Neutrophil (primary cell): ENCODE measurements at regions not wholly inside any gene's neighbourhood (a gene's known extent, or its start where the extent isn't known, plus 50 kb on each side); places are given as distances from the start of the nearest gene placed in this dataset.

Experiments used
- H3K27ac ChIP-seq: fragments of 200-600 bp; sonication (generic); 2 replicates; pipeline ENCODE4 v1.5.1; 2016; ENCODE audit warnings: mild to moderate bottlenecking, moderate library complexity
- H3K27me3 ChIP-seq: fragments of 200-600 bp; sonication (generic); 2 replicates; pipeline ENCODE4 v1.6.0; 2016; ENCODE audit warnings: mild to moderate bottlenecking
- H3K36me3 ChIP-seq: fragments of 200-600 bp; sonication (generic); 2 replicates; pipeline ENCODE4 v1.5.1; 2017
- H3K4me1 ChIP-seq, 2 experiments: fragments of 200-600 bp in 1 of 2; sonication (generic) in 1 of 2; 1 replicate in 1 of 2; 2 replicates in 1 of 2; pipeline versions ENCODE4 v1.5.1 to v1.6.1; 2013 to 2016; ENCODE audit warnings: low read depth in 1 of 2, low read length in 1 of 2, mild to moderate bottlenecking in 1 of 2, moderate library complexity in 1 of 2; ENCODE audit not compliant: control insufficient read depth in 1 of 2, insufficient read depth in 1 of 2
- H3K4me3 ChIP-seq, 2 experiments: fragments of 200-600 bp in 1 of 2; sonication (generic) in 1 of 2; 1 replicate in 1 of 2; 2 replicates in 1 of 2; pipeline ENCODE4 v1.5.1; 2013 to 2016; ENCODE audit warnings: low read depth in 1 of 2, low read length in 1 of 2, mild to moderate bottlenecking in 1 of 2, moderate library complexity in 1 of 2
- H3K9me3 ChIP-seq: fragments of 200-600 bp; sonication (generic); 2 replicates; pipeline ENCODE4 v1.5.1; 2016
- CTCF ChIP-seq: fragments of 200-600 bp; sonication (generic); IDR thresholded peaks from 2 replicates; pipeline ENCODE4 v1.5.1; 2016; ENCODE audit warnings: antibody characterized with exemption

GRCh38 chr11:130806746-130807145 is 109.5 kb downstream of the SNX19 start:
- Histone ChIP-seq H3K27ac (no peak overlapping the region), H3K9me3 (no peaks in the 10 kb centered on the region)
- no peak for TF ChIP-seq CTCF

GRCh38 chr11:130808541-130808940 is 107.7 kb downstream of the SNX19 start:
- TF ChIP-seq CTCF: no peak
- Histone ChIP-seq H3K27me3 (peaks cover 5% of the 10 kb centered on the region), H3K27ac (no peak overlapping the region), H3K9me3 (no peaks in the 10 kb centered on the region), H3K36me3 (no peaks in the 10 kb centered on the region), H3K4me3 (no peak overlapping the region), H3K4me1 (no peaks in the 10 kb centered on the region)

More at GRCh38 chr11:130806746-130807145, 109.5 kb downstream of the SNX19 start:
- Histone ChIP-seq H3K4me1 (no peaks in the 10 kb centered on the region), H3K27me3 (no peaks in the 10 kb centered on the region), H3K4me3 (no peak overlapping the region), H3K36me3 (no peaks in the 10 kb centered on the region)

GRCh38 chr11:130813196-130813595 is 103.1 kb downstream of the SNX19 start:
- Histone ChIP-seq H3K4me3 (no peak overlapping the region), H3K4me1 (no peaks in the 10 kb centered on the region), H3K36me3 (no peaks in the 10 kb centered on the region), H3K27ac (no peak overlapping the region), H3K27me3 (peaks cover 6% of the 10 kb centered on the region), H3K9me3 (no peaks in the 10 kb centered on the region)
- TF ChIP-seq CTCF: no peak

GRCh38 chr11:130813638-130814037 is 102.6 kb downstream of the SNX19 start:
- H3K9me3 ChIP-seq: no peaks in the 10 kb centered on the region
- peaks cover 6% of the 10 kb centered on the region for H3K27me3 ChIP-seq
- no peak overlapping the region for H3K4me3 ChIP-seq
- H3K27ac ChIP-seq: no peak overlapping the region
- H3K4me1 ChIP-seq: no peaks in the 10 kb centered on the region
- no peak for TF ChIP-seq CTCF
- no peaks in the 10 kb centered on the region for H3K36me3 ChIP-seq

GRCh38 chr11:130814440-130815096 is 101.7 kb downstream of the SNX19 start:
- no peak for TF ChIP-seq CTCF
- H3K27ac ChIP-seq: no peak overlapping the region
- H3K4me1 ChIP-seq: no peaks in the 10 kb centered on the region
- H3K9me3 ChIP-seq: no peaks in the 10 kb centered on the region
- no peak overlapping the region for H3K4me3 ChIP-seq
- H3K27me3 ChIP-seq: peaks cover 6% of the 10 kb centered on the region
- H3K36me3 ChIP-seq: no peaks in the 10 kb centered on the region
